ENCODE measurements at regions not wholly inside any gene's neighbourhood (a gene's known extent, or its start where the extent isn't known, plus 50 kb on each side); places are given as distances from the start of the nearest gene placed in this dataset.

GRCh38 chr18:26646901-26647300 lies 98.5 kb upstream of the KCTD1 start:
- no peak for TF ChIP-seq CTCF (IDR thresholded peaks at IDR 0.05 in 4 of 5, conservative IDR thresholded peaks at IDR 0.05 in 1 of 5)
- no peak for TF ChIP-seq POLR2A (IDR thresholded peaks at IDR 0.05)

Data from gastrocnemius medialis (tissue), 4 donors.